HepG2 (cell line): ENCODE measurements at regions not wholly inside any gene's neighbourhood (a gene's known extent, or its start where the extent isn't known, plus 50 kb on each side); places are given as distances from the start of the nearest gene placed in this dataset.

Experiments
- ATAC-seq: fragments of 200-7000 bp; cut with Tn5 transposase; 3 replicates; pipeline ENCODE4 v1.9.1; 2020; ENCODE audit warnings: mild to moderate bottlenecking, moderate library complexity
- BruUV-seq: library from RNA; stranded (reverse); fragments of 400-500 nt; replicated peaks from 2 replicates; lab custom pipeline; 2021; lab: Mats Ljungman, UMichigan
- CTCF ChIA-PET: fragments of 300-600 bp; formaldehyde crosslinking; extraction: SDS; loops from one replicate; lab custom pipeline; 2021; ENCODE audit warnings: low total read pairs, inconsistent platforms, low intra/inter-chr PET ratio; lab: Yijun Ruan, JAX
- POLR2A ChIA-PET: fragments of 350-600 bp; sonication (Branson Sonifier 250); formaldehyde crosslinking; loops from one replicate; lab custom pipeline; 2020; ENCODE audit warnings: antibody characterized with exemption, inconsistent platforms; lab: Yijun Ruan, JAX
- DNase-seq: peaks from one replicate; pipeline ENCODE4 v3.0.0-alpha.2; 2015; ENCODE audit warnings: low spot score
- FAIRE-seq: peaks from 3 replicates; lab custom pipeline; 2011; peaks lifted over from hg19 to GRCh38; lab: Jason Lieb, UNC
- H2AFZ ChIP-seq: one replicate; pipeline ENCODE4 v1.6.1; 2011; ENCODE audit warnings: low read length, inconsistent platforms
- H3K27ac ChIP-seq: fragments of 300-600 bp; 3 replicates; pipeline ENCODE4 v1.8.0; 2011; ENCODE audit warnings: mixed run types, mild to moderate bottlenecking, mixed read lengths, low read length, inconsistent platforms; ENCODE audit not compliant: insufficient read depth; ENCODE audit errors: extremely low read length
- H3K27me3 ChIP-seq, 2 experiments: fragments of 200-600 bp in 1 of 2; 2 replicates in 1 of 2; 3 replicates in 1 of 2; pipeline versions ENCODE4 v1.6.0 to v1.8.0; 2011; ENCODE audit warnings: low read length in 2 of 2, mild to moderate bottlenecking in 2 of 2, moderate library complexity in 2 of 2, inconsistent platforms in 1 of 2; ENCODE audit not compliant: insufficient read depth in 2 of 2, control insufficient read depth in 1 of 2
- H3K36me3 ChIP-seq, 2 experiments: fragments of 200-600 bp in 1 of 2; replicated peaks in 1 of 2; 2 replicates in 1 of 2; 3 replicates in 1 of 2; pipeline versions ENCODE4 v1.5.1 to v1.8.0; 2011; ENCODE audit warnings: low read length in 2 of 2, inconsistent platforms in 1 of 2; ENCODE audit not compliant: insufficient read depth in 2 of 2, control insufficient read depth in 1 of 2
- H3K4me1 ChIP-seq: 2 replicates; pipeline ENCODE4 v1.5.1; 2012; ENCODE audit warnings: low read length, inconsistent platforms; ENCODE audit not compliant: insufficient read depth
- H3K4me2 ChIP-seq: 2 replicates; pipeline ENCODE4 v1.6.0; 2011; ENCODE audit warnings: low read depth, low read length, inconsistent platforms
- H3K4me3 ChIP-seq, 3 experiments: fragments of 200-600 bp in 1 of 3; sonication (generic), shearing (Covaris generic) in 1 of 3; replicated peaks in 1 of 3; 2 replicates each; pipeline ENCODE4 v1.5.1; 2011 to 2016; ENCODE audit warnings: low read length in 3 of 3, inconsistent platforms in 2 of 3, low read depth in 2 of 3, mild to moderate bottlenecking in 2 of 3, control low read depth in 1 of 3, mixed read lengths in 1 of 3; ENCODE audit not compliant: insufficient read depth in 1 of 3
- H3K79me2 ChIP-seq: one replicate; pipeline ENCODE4 v1.6.1; 2011; ENCODE audit warnings: low read length, inconsistent platforms; ENCODE audit not compliant: insufficient read depth
- H3K9ac ChIP-seq: 2 replicates; pipeline ENCODE4 v1.6.0; 2011; ENCODE audit warnings: mild to moderate bottlenecking, low read depth, low read length, inconsistent platforms; ENCODE audit not compliant: insufficient read depth
- H3K9me3 ChIP-seq: 2 replicates; pipeline ENCODE4 v1.5.1; 2012; ENCODE audit warnings: mild to moderate bottlenecking, low read length
- H4K20me1 ChIP-seq: 2 replicates; pipeline ENCODE4 v1.6.0; 2011; ENCODE audit warnings: inconsistent platforms, mild to moderate bottlenecking, low read length, moderate library complexity; ENCODE audit not compliant: insufficient read depth
- CENPX ChIP-seq: sonication (generic); formaldehyde crosslinking; IDR thresholded peaks from 2 replicates; pipeline ENCODE4 v1.9.0; 2021; ENCODE audit warnings: mild to moderate bottlenecking, missing genetic modification reagents, moderate library complexity
- DRAP1 ChIP-seq: IDR thresholded peaks from 2 replicates; pipeline ENCODE4 v1.6.1; 2016; ENCODE audit warnings: missing genetic modification reagents, missing compliant biosample characterization
- GMEB1 ChIP-seq: sonication (generic); formaldehyde crosslinking; IDR thresholded peaks from 2 replicates; pipeline ENCODE4 v1.5.1; 2020; ENCODE audit warnings: missing genetic modification reagents, mild to moderate bottlenecking, borderline replicate concordance
- HBP1 ChIP-seq: IDR thresholded peaks from 2 replicates; pipeline ENCODE4 v1.6.1; 2016; ENCODE audit warnings: low read depth, control low read depth
- PTBP1 ChIP-seq: fragments of 200-400 bp; formaldehyde crosslinking; IDR thresholded peaks from 2 replicates; pipeline ENCODE4 v1.6.1; 2018; ENCODE audit warnings: low read length, low read depth; ENCODE audit not compliant: poor library complexity, severe bottlenecking
- TMF1 ChIP-seq: sonication (generic); formaldehyde crosslinking; IDR thresholded peaks from 2 replicates; pipeline ENCODE4 v1.8.1; 2022; ENCODE audit warnings: low read depth, missing genetic modification reagents
- ZNF275 ChIP-seq: sonication (generic); formaldehyde crosslinking; IDR thresholded peaks from 2 replicates; pipeline ENCODE4 v1.8.0; 2022; ENCODE audit warnings: missing genetic modification reagents, mild to moderate bottlenecking, inconsistent platforms, borderline replicate concordance
- ZNF280D ChIP-seq: sonication (generic); formaldehyde crosslinking; IDR thresholded peaks from 2 replicates; pipeline ENCODE4 v1.5.1; 2020; ENCODE audit warnings: mild to moderate bottlenecking, missing genetic modification reagents
- ZNF569 ChIP-seq: sonication (generic); formaldehyde crosslinking; IDR thresholded peaks from 2 replicates; pipeline ENCODE4 v1.5.0; 2020; ENCODE audit warnings: mild to moderate bottlenecking, missing genetic modification reagents, moderate library complexity, borderline replicate concordance
- WGBS: methylation state at CpG from one replicate; pipeline ENCODE4 v1.1.6; 2017; ENCODE audit warnings: low lambda C conversion rate; 5-methylcytosine and 5-hydroxymethylcytosine counted together
- in situ Hi-C: cut with HindIII; loops from 2 replicates; pipeline ENCODE4 v1.10.0; 2017; ENCODE audit warnings: low pct_unique_long_range_greater_than_20kb; ENCODE audit not compliant: extremely low pct_ligation_motif_present
- intact Hi-C: fragments of 100-400 bp; cut with micrococcal nuclease; formaldehyde crosslinking; loops from one replicate; pipeline ENCODE4 v1.10.0; 2022; ENCODE audit not compliant: unreplicated experiment
- TF ChIP-seq, protein P1 (sequence below): sonication (generic); formaldehyde crosslinking; IDR thresholded peaks from 2 replicates; pipeline ENCODE4 v1.5.1; 2020; ENCODE audit warnings: mild to moderate bottlenecking, missing genetic modification reagents, borderline replicate concordance

DNA sequence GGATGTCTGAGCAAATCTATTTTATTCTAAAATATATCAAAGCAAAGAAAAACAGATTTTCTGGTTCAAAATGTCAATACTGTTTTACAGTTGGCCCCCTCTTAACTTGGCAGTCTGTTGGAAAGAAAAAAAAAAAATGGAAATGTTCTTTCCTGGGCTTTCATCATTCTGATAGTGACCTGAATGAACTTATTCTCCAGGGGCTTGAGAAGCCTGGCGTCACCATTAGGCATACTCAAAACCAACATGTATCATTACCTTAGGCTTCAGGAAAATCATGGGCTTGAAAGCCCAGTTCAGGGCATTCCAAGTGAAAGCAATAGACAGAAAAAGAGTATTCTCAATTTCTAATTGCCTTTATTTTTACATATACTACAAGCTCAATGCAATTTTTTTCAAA is 283.7 kb upstream of the PUM3 start:
- intact Hi-C loops (no loop called here), in situ Hi-C loops (no loop called here)
- no peak for DNase-seq
- no peaks in the 10 kb centered on the region for H3K27me3 ChIP-seq
- no TSS peak for BruUV-seq
- ChIA-PET CTCF (no interaction called here), POLR2A (no interaction called here)
- H3K4me2 ChIP-seq: no peak overlapping the region
- H3K27ac ChIP-seq: no peak overlapping the region
- no peak overlapping the region for H3K4me3 ChIP-seq
- 26% methylated on average over 1 of the region's 1 CpG for WGBS
- ATAC-seq: no peak
- no peak for FAIRE-seq
- H3K36me3 ChIP-seq: no peaks in the 10 kb centered on the region
- no peaks in the 10 kb centered on the region for H4K20me1 ChIP-seq
- no peaks in the 10 kb centered on the region for H3K79me2 ChIP-seq
- H3K9ac ChIP-seq: no peak overlapping the region
- H2AFZ ChIP-seq: no peak overlapping the region
- H3K4me1 ChIP-seq: no peaks in the 10 kb centered on the region
- TF ChIP-seq ZNF569: no peak
- no peak for TF ChIP-seq ZNF280D (CRISPR knock-in tag)
- TF ChIP-seq HBP1 (CRISPR knock-in tag): no peak
- TF ChIP-seq, protein P1, sequence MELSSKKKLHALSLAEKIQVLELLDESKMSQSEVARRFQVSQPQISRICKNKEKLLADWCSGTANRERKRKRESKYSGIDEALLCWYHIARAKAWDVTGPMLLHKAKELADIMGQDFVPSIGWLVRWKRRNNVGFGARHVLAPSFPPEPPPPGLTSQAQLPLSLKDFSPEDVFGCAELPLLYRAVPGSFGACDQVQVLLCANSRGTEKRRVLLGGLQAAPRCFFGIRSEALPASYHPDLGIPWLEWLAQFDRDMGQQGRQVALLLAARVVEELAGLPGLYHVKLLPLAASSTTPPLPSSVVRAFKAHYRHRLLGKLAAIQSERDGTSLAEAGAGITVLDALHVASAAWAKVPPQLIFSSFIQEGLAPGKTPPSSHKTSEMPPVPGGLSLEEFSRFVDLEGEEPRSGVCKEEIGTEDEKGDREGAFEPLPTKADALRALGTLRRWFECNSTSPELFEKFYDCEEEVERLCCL: no peak
- TF ChIP-seq TMF1 (CRISPR knock-in tag): no peak
- no peak for TF ChIP-seq CENPX (CRISPR knock-in tag)
- TF ChIP-seq PTBP1: no peak
- TF ChIP-seq ZNF275 (CRISPR knock-in tag): no peak
- TF ChIP-seq DRAP1: no peak
- no peak for TF ChIP-seq GMEB1
- no peaks in the 10 kb centered on the region for H3K9me3 ChIP-seq
